CD1c-positive myeloid dendritic cell (primary cell): ENCODE measurements at regions not wholly inside any gene's neighbourhood (a gene's known extent, or its start where the extent isn't known, plus 50 kb on each side); places are given as distances from the start of the nearest gene placed in this dataset.

ENCODE experiments used
- DNase-seq: peaks from one replicate; pipeline ENCODE4 v3.0.0-alpha.2; 2016; ENCODE audit errors: extremely low spot score

- DNase-seq: no peak
These were observed 126.5 kb upstream of the MYL2 start for GRCh38 chr12:111046896-111047295.

DNA sequence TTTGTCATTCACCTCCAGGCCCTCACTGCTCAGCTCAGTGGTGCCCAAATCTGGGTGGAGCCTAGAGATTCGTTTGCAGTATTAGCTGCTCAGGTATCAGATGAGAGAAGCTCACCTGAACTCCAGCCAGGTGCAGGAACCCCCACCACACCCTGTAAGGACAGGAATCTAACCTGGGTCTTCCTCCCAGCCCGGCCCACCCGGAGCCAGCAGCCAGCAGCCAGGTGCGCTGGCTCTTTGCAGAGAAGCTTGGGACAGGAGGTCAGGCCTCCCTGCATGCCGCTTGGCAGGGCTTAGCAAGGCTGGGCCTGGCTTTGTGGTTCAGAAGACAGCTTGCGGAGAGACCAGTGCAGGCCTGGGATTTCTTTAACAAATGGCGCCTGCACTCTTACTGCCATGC lies 125.6 kb upstream of the MYL2 start:
- DNase-seq: no peak

DNA sequence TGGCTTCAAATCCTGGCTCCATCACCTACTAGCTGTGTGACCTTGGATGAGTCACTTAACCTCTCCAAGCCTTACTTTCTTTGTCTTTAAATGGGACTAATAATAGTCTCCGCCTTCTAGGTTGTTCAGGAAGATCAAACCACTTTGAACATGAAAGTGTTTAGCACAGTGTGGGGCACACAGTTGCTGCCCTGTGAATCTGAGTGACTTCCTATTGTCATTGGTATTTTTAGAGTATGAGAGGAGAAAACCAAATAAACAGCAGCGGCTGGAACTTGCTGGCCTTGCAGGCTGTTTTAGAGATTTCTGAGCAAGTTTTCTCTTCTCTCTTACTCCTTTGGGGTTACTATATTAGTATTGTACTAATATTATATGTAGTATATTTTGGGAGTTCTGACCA lies 120.7 kb upstream of the MYL2 start:
- DNase-seq: no peak

DNA sequence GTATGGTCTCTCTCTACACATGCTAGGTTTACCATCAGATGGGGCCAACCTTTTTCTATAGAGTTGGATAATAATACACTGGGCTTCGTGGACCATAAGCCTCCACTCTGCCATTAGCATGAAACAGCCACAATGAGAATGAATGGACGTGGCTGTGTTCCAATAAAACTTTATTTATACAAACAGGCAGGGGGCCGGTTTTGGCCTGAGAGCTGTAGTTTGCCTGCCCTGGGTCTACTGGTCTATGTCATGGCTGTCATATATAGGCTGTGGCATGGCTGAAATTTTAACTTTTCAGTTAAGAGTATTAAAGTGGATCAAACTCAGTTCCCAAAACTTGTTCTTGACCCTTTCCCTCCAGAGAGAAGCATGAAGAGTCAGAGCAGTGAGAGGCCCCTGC lies 120.3 kb upstream of the MYL2 start:
- DNase-seq: no peak

DNA sequence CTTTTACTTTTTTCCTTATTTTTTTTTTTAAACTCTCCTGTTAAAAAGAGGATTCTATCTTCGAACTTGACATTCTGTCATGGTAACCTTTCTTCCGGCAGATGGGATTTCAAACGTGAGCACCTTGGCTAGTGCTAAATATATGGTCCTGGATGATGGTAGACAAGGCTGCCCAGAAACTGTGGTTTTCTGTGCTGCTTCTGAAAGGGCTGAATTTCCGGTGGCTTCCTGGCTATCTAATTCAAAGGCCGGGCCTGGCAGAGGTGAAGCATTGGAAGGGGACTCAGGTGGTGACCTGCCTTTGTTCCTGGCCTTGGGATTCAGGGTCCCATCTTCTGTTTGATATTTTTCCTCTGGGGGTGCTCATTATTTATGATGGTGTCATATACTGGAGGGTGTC lies 118.6 kb upstream of the MYL2 start:
- DNase-seq: no peak

DNA sequence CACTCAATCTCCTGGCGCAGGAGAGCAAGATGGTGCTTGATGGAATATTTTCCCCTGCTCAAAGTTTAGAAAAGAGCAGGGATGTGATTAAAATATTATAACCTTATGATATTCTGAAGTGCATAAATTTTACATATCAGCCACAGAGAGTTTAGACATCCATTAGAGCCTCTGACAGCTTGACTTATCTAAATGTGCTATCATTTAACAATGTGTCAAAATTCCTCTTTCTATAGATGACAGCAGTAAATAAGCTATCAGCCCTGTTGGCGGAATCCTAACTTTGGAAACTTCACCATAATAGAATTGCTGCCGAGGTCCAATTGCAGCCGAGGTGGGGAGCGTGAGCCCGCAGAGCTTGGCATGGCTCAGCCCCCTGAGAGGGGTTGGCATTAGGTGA lies 117.7 kb upstream of the MYL2 start:
- no peak for DNase-seq

DNA sequence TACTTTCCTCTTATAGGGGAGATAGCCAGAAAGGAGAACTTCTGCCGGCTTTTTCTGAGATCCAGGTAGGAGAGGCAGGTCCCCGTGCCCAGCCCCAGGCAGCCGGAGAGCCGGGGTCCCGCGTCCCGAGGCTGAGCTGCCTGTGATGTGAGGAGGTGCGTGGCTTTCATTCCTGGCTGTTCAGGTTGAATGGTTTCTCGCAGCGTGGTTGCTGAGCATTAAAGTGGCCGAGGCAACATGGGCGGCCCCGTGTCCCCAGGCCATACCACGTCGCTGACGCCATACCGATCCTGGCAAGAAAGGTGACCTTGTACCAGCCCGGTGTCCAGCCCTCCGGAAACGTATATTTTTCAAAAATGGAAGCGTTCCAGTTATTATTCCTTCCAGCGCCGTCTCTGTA lies 116.7 kb upstream of the MYL2 start:
- no peak for DNase-seq

- no peak for DNase-seq
These were observed 115.4 kb upstream of the MYL2 start for GRCh38 chr12:111035578-111036301.

- no peak for DNase-seq
These were observed 114.7 kb upstream of the MYL2 start for GRCh38 chr12:111034886-111035577.

DNA sequence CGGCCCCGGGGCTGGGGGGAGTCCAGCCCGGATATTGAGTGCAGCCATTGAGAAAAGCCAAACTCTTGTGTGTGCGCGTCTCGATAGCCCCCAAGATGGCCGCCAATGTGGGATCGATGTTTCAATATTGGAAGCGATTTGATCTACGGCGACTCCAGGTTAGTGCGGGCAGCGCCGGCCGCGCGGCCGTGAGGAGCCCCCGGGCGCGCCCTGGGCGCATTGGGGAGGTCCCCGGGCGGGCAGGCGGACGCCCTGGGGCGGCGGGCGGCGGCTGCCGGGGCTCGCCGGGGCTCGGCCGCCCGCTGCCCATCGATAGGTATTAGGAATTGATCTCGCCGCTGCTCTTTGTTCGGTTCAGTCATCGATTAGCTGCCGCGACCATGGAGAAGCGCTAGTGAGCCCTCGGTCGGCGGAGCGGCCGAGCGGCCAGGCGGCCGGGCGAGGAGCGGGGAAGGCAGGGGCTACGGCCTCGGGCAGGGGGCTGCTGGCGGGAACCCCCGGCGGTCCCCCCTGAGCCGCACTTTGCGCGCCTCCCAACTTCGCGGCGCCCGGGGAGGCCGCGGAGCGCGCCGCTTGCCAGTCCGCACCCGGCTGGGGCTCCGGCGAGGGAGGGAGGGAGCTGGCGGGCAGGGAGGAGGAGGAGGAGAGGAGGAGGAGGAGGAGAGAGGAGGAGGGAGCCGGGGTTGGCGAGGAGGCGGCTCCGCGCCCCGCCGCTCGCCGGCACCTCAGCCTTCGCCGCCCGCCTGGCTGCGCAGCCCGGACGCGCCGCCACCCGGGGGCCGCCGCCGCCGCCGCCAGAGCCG lies 113.9 kb upstream of the MYL2 start, which contains the start of gene CUX2:
Gene CUX2, plus strand, starts transcription at position 83 of the 803 bp plus-strand sequence.
- DNase-seq: no peak

DNA sequence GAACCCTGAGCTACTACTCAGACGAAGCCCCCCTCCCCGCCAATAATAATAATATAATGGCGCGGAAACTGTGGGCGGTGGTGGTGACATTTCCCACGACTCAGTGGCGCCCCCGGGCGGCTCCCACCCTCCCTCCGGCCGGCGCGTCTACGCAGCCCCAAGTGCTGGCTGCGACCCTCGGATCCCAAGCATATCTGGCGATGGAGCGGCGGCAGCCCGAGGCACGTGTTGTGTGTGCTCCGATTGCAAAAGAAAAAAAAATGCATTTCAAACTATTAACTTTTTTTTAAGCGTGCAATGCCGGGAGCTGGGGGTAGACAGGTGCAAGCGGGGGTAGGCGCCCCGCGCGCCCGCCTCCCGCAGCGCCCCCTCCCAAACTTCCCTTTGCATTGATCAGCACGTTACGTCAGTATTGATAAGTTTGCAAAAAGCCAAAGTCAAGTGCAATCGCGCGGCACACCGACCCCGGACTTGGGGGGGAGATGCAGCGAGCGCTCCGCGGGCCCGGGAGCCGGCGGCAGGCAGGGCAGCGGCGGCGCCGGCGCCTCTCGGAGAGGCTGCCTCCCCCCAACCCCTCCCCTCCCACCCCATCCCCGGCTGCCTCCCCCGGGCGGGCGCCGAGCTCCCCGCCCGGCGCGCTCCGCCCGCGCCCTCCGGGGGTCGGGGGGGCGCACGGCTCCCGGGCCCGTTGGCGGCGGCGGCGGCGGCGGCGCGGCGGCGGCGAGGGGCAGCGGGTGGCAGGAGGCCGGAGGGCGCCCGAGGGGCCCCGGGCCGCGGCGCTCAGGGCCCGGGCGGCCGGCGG lies 113.1 kb upstream of the MYL2 start:
- DNase-seq: no peak

- no peak for DNase-seq
These were observed 112.2 kb upstream of the MYL2 start for GRCh38 chr12:111032591-111032919.

- DNase-seq: no peak
These were observed 111.7 kb upstream of the MYL2 start for GRCh38 chr12:111031916-111032590.

DNA sequence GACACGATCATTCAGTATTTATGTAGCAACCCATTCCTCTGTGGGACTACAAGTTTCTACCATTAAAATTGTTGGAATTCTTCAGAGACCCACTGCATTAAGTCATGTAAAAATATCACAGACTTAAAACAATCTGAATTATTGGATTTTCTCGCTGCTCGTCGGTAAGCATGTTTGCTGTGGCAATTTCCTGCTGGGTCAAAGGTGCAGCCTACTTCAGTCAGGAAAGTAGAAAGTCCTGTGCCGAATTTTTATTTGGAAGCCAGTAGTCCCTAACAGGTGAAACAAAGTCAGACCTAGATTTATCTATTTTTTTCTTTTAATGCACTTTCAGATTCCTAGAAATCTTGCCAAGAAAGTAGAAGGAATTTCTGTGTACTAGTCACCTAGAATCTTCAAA lies 110.4 kb upstream of the MYL2 start:
- DNase-seq: no peak

DNA sequence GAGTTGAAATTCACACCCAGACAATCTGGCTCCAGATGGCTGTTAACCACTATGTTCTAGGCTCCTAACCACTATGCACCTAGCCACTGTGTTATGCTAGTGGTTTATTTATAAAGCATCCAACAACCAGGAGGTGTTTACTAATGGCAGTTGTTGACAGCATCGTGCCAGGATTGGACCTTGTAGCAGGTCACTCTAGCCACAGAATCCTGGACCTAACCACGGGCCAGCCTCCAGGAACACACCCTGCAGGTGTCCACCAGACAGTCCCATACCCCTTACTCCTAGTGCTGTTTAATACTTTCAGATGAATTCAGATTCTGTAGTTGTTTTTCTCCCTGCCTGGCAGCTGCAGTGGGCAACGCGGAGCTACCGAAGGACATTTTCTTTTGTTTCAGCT lies 109.4 kb upstream of the MYL2 start:
- no peak for DNase-seq

DNA sequence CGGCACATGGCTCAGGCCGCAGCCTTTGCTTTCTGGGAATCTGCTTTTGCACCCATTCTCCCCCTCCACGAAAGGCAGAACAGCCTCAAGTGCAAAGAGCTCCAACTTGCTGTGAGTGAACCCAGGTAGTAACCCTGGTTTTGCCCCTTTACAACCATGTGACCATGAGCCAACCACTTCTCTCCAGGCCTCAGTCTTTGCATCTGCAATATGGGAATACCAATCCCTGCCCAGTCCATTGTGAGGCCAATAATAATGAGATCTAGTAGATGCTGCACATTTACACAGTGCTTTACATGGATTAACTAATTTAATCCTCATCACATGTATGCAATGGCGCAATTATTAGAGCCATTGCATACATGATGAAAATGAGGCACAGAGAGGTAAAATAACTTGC lies 108.9 kb upstream of the MYL2 start:
- DNase-seq: no peak

DNA sequence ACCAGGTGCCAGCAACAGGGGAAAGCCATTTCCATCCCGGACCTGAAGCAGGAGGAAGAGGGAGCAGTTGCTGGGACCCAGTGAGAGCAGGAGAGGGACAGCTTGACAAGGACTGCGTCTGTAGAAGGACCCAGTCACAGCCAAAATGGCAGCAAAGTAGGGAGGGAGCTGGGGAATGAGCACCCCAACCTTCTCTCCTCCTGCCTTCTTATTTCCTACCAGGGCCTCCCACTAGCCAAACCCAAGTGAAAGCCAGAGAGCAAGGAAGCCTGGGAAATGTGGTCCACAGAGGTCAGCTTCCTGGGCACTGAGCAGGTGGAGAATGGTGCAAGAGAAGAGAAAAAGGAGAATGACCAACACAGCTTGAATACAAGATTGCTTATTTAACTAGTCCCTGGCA lies 108.5 kb upstream of the MYL2 start:
- no peak for DNase-seq

- no peak for DNase-seq
These were observed 107.1 kb upstream of the MYL2 start for GRCh38 chr12:111027431-111027830.

DNA sequence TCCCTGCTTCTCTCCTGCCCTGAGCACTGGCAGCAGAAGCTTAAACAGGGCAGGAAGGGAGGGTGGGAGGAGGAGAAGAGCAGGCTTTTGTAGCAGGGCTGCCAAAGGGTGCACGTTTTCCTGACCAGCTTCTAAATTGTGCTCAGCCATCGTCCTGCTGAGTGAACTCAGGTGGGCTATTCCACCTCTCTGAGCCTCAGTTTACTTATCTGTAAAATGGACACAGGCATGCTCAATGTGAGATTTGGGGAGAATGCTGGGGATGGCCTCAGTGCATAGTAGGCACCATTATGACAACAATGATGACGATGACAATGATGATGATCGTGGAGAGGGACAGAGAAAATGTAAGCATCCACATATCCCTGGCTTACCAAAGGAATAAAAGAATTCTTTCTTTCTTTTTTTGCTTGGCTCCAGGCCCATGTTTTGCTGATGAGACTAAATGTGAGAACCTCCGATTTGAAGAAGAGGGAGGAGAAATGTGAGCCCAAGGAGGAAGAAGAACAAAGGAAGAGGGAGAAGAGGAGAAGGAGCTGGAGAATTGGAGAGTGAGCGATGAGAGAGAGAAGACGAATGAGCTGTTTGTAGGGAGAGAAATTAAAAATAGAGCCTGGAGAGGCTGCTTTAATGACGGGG lies 105.5 kb upstream of the MYL2 start:
- DNase-seq: no peak

GRCh38 chr12:111025301-111025700 lies 104.9 kb upstream of the MYL2 start:
- DNase-seq: no peak

DNA sequence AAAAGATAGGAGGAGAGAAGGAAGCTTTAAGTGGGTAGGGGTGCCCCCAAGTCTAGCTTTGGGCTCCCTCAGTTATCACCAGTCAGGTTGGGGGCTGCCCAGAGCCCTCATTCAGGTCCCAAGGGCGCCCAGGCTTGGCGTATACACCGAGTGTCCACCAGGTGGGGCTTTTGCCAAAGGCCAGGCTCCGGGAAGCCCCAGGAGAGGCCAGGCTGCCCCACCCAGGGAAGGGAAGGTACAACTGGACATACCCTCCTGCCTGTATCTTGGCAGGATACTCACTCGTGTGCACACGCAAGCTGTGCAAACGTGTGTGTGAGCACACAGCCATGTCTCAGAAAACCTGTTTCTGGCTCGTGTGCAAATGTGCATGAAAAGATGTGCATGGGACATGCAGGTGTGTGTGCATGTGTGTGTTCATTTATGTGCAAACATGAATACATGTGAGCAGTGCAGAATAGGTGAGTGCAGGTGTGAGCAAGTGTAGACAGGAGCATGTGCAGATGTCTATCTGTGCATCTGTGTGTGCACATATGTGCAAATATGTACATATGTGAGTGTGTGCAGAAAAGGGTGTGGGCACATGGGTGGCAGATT lies 103.9 kb upstream of the MYL2 start:
- DNase-seq: peak; percentile 69
